HG02763 (cell line): ENCODE measurements at regions not wholly inside any gene's neighbourhood (a gene's known extent, or its start where the extent isn't known, plus 50 kb on each side); places are given as distances from the start of the nearest gene placed in this dataset.

Experiments used
- ATAC-seq: cut with Tn5 transposase; IDR thresholded peaks from one replicate; pipeline ENCODE4 v1.9.1; 2021; ENCODE audit warnings: mild to moderate bottlenecking, moderate library complexity; ENCODE audit not compliant: unreplicated experiment

- ATAC-seq, result no peak
These were observed 91.6 kb downstream of the TTC32 start for GRCh38 chr2:19810148-19810547.

GRCh38 chr2:19809206-19809605, 92.6 kb downstream of the TTC32 start:
- ATAC-seq, result no peak

- ATAC-seq, result no peak
These were observed 93.9 kb downstream of the TTC32 start for GRCh38 chr2:19807866-19808265.

- ATAC-seq, result no peak
These were observed 94.4 kb downstream of the TTC32 start for GRCh38 chr2:19807346-19807745.

- no peak for ATAC-seq
These were observed 95.2 kb downstream of the TTC32 start for GRCh38 chr2:19806591-19806990.

GRCh38 chr2:19806131-19806530, 95.7 kb downstream of the TTC32 start:
- ATAC-seq, result no peak

GRCh38 chr2:19805266-19805665, 96.5 kb downstream of the TTC32 start:
- ATAC-seq, result no peak

GRCh38 chr2:19804639-19805260, 97.0 kb downstream of the TTC32 start:
- no peak for ATAC-seq

- ATAC-seq, result no peak
These were observed 99.5 kb downstream of the TTC32 start for GRCh38 chr2:19802086-19802841.

GRCh38 chr2:19801367-19802080, 100.3 kb downstream of the TTC32 start:
- no peak for ATAC-seq

GRCh38 chr2:19800796-19801195, 101.0 kb downstream of the TTC32 start:
- no peak for ATAC-seq

- no peak for ATAC-seq
These were observed 101.7 kb downstream of the TTC32 start for GRCh38 chr2:19799881-19800780.

GRCh38 chr2:19797871-19798270, 103.9 kb downstream of the TTC32 start:
- no peak for ATAC-seq

- no peak for ATAC-seq
These were observed 104.5 kb downstream of the TTC32 start for GRCh38 chr2:19797243-19797810.

- ATAC-seq, result no peak
These were observed 105.6 kb downstream of the TTC32 start for GRCh38 chr2:19796035-19796695.

- no peak for ATAC-seq
These were observed 108.5 kb downstream of the TTC32 start for GRCh38 chr2:19793132-19793750.

GRCh38 chr2:19790291-19790690, 111.5 kb downstream of the TTC32 start:
- ATAC-seq, result no peak

GRCh38 chr2:19787134-19787533, 114.6 kb downstream of the TTC32 start:
- ATAC-seq, result no peak

GRCh38 chr2:19786408-19787058, 115.2 kb downstream of the TTC32 start:
- peak; percentile 64 for ATAC-seq
